ENCODE measurements at regions not wholly inside any gene's neighbourhood (a gene's known extent, or its start where the extent isn't known, plus 50 kb on each side); places are given as distances from the start of the nearest gene placed in this dataset.
"Not testable (repeated sequence)": the region's sequence is repeated elsewhere in the genome, so short reads cannot be mapped to it uniquely, and the experiment has no call there.

- no peak for ATAC-seq
- DNase-seq, result no peak
- intact Hi-C loops (cut with micrococcal nuclease), result no loop called here
Measured at GRCh38 chr2:144006139-144006538, 513.8 kb downstream of the ZEB2 start.

- intact Hi-C loops (cut with micrococcal nuclease), result no loop called here
- ATAC-seq, result no peak
- DNase-seq, result no peak
Measured at GRCh38 chr2:144004742-144005141, 515.2 kb downstream of the ZEB2 start.

- DNase-seq, result no peak
- intact Hi-C loops (cut with micrococcal nuclease), result no loop called here
- ATAC-seq, result no peak
Measured at GRCh38 chr2:144003460-144004075, 516.4 kb downstream of the ZEB2 start.

GRCh38 chr2:143996974-143997373, 522.9 kb downstream of the ZEB2 start:
- ATAC-seq, result no peak
- DNase-seq, result no peak
- intact Hi-C loops (cut with micrococcal nuclease), result no loop called here

GRCh38 chr2:143994961-143995360, 525.0 kb downstream of the ZEB2 start:
- no peak for DNase-seq

GRCh38 chr2:143991596-143991995, 528.3 kb downstream of the ZEB2 start:
- DNase-seq; intact Hi-C loops (cut with micrococcal nuclease); ATAC-seq: not testable (repeated sequence)

More at GRCh38 chr2:143994961-143995360, 525.0 kb downstream of the ZEB2 start:
- no peak for ATAC-seq
- intact Hi-C loops (cut with micrococcal nuclease), result no loop called here

GRCh38 chr2:143988082-143988481, 531.8 kb downstream of the ZEB2 start:
- ATAC-seq, result no peak
- DNase-seq, result no peak
- intact Hi-C loops (cut with micrococcal nuclease), result no loop called here

- ATAC-seq (no peak), DNase-seq (no peak)
- intact Hi-C loops (cut with micrococcal nuclease), result no loop called here
Measured at GRCh38 chr2:143981428-143981827, 538.5 kb downstream of the ZEB2 start.

- intact Hi-C loops (cut with micrococcal nuclease), result no loop called here
- DNase-seq (no peak), ATAC-seq (no peak)
Measured at GRCh38 chr2:143977356-143977755, 542.6 kb downstream of the ZEB2 start.

- DNase-seq (no peak), ATAC-seq (no peak)
- intact Hi-C loops (cut with micrococcal nuclease), result no loop called here
Measured at GRCh38 chr2:143975216-143975615, 544.7 kb downstream of the ZEB2 start.

- intact Hi-C loops (cut with micrococcal nuclease), result no loop called here
- DNase-seq (no peak), ATAC-seq (no peak)
Measured at GRCh38 chr2:143974262-143974661, 545.7 kb downstream of the ZEB2 start.

GRCh38 chr2:143968860-143969259, 551.1 kb downstream of the ZEB2 start:
- DNase-seq (no peak), ATAC-seq (no peak)
- intact Hi-C loops (cut with micrococcal nuclease), result no loop called here

GRCh38 chr2:143968360-143968759, 551.6 kb downstream of the ZEB2 start:
- no peak for ATAC-seq

GRCh38 chr2:143965493-143966164, 554.3 kb downstream of the ZEB2 start:
- DNase-seq (no peak), ATAC-seq (no peak)
- intact Hi-C loops (cut with micrococcal nuclease), result no loop called here

More at GRCh38 chr2:143968360-143968759, 551.6 kb downstream of the ZEB2 start:
- intact Hi-C loops (cut with micrococcal nuclease), result no loop called here
- DNase-seq, result no peak

- no peak for DNase-seq
- intact Hi-C loops (cut with micrococcal nuclease), result no loop called here
- ATAC-seq, result no peak
Measured at GRCh38 chr2:143964891-143965290, 555.0 kb downstream of the ZEB2 start.

- intact Hi-C loops (cut with micrococcal nuclease), result no loop called here
- no peak for DNase-seq
- ATAC-seq, result no peak
Measured at GRCh38 chr2:143960177-143960576, 559.7 kb downstream of the ZEB2 start.

GRCh38 chr2:143957321-143957720, 562.6 kb downstream of the ZEB2 start:
- ATAC-seq, result no peak
- no peak for DNase-seq
- intact Hi-C loops (cut with micrococcal nuclease), result no loop called here

- ATAC-seq, result no peak
- no peak for DNase-seq
- intact Hi-C loops (cut with micrococcal nuclease), result no loop called here
Measured at GRCh38 chr2:143955401-143956065, 564.4 kb downstream of the ZEB2 start.

GRCh38 chr2:143954844-143955243, 565.1 kb downstream of the ZEB2 start:
- ATAC-seq (no peak), DNase-seq (no peak)
- intact Hi-C loops (cut with micrococcal nuclease), result no loop called here

- ATAC-seq (no peak), DNase-seq (no peak)
- intact Hi-C loops (cut with micrococcal nuclease), result no loop called here
Measured at GRCh38 chr2:143954186-143954585, 565.7 kb downstream of the ZEB2 start.
